SU-DHL-6 (cell line): ENCODE measurements at regions not wholly inside any gene's neighbourhood (a gene's known extent, or its start where the extent isn't known, plus 50 kb on each side); places are given as distances from the start of the nearest gene placed in this dataset.

ENCODE experiments used
- H2AFZ ChIP-seq: fragments of 200-600 bp; sonication (generic); 2 replicates; pipeline ENCODE4 v1.6.1; 2014; ENCODE audit warnings: low read depth, mild to moderate bottlenecking, moderate library complexity, mixed read lengths, antibody characterized with exemption, low read length; ENCODE audit not compliant: severe bottlenecking
- H3F3A ChIP-seq: fragments of 200-600 bp; shearing (Covaris generic); 2 replicates; pipeline ENCODE4 v1.6.0; 2016; ENCODE audit warnings: antibody characterized with exemption, mild to moderate bottlenecking; ENCODE audit not compliant: insufficient read depth
- H3K27ac ChIP-seq: fragments of 200-600 bp; sonication (generic); 2 replicates; pipeline ENCODE4 v1.5.1; 2016; ENCODE audit warnings: low read depth, mild to moderate bottlenecking, low read length, moderate library complexity, mixed read lengths
- H3K27me3 ChIP-seq: fragments of 200-600 bp; sonication (generic), shearing (Covaris generic); 2 replicates; pipeline ENCODE4 v1.6.0; 2014; ENCODE audit warnings: mild to moderate bottlenecking, low read length
- H3K36me3 ChIP-seq: fragments of 200-600 bp; sonication (generic); 2 replicates; pipeline ENCODE4 v1.6.1; 2014; ENCODE audit warnings: mild to moderate bottlenecking, low read length, mixed read lengths
- H3K4me2 ChIP-seq: fragments of 300-600, 200-600 bp; shearing (Covaris generic), sonication (generic); 2 replicates; pipeline ENCODE4 v1.6.0; 2014; ENCODE audit warnings: low read length, low read depth, mild to moderate bottlenecking; ENCODE audit not compliant: poor library complexity, severe bottlenecking
- H3K4me3 ChIP-seq: fragments of 200-600 bp; sonication (generic); 2 replicates; pipeline ENCODE4 v1.5.1; 2014; ENCODE audit warnings: antibody characterized with exemption, low read length, mild to moderate bottlenecking, mixed read lengths; ENCODE audit not compliant: insufficient read depth, poor library complexity, severe bottlenecking
- H3K79me2 ChIP-seq: fragments of 200-600 bp; sonication (generic); 2 replicates; pipeline ENCODE4 v1.6.1; 2014; ENCODE audit warnings: mild to moderate bottlenecking, low read length, moderate library complexity; ENCODE audit not compliant: insufficient read depth
- H3K9ac ChIP-seq: fragments of 200-600 bp; sonication (generic); 2 replicates; pipeline ENCODE4 v1.7.0; 2014; ENCODE audit warnings: mild to moderate bottlenecking, low read length
- H3K9me2 ChIP-seq: fragments of 200-600 bp; sonication (generic); replicated peaks from 2 replicates; pipeline ENCODE4 v1.6.1; 2014; ENCODE audit warnings: low read length; ENCODE audit not compliant: insufficient read depth
- H3K9me3 ChIP-seq: fragments of 200-600 bp; sonication (generic); 2 replicates; pipeline ENCODE4 v1.6.1; 2014; ENCODE audit warnings: low read length, mixed read lengths; ENCODE audit not compliant: insufficient read depth
- H4K20me1 ChIP-seq: fragments of 200-600 bp; sonication (generic); 2 replicates; pipeline ENCODE4 v1.6.1; 2014; ENCODE audit warnings: low read depth, mild to moderate bottlenecking, antibody characterized with exemption, low read length, moderate library complexity, mixed read lengths
- CTCF ChIP-seq: fragments of 200-600 bp; sonication (generic); IDR thresholded peaks from one replicate; pipeline ENCODE4 v1.5.1; 2017; ENCODE audit warnings: antibody characterized with exemption, mild to moderate bottlenecking, low read length, moderate library complexity; ENCODE audit not compliant: insufficient read depth, poor library complexity, severe bottlenecking
- EZH2phosphoT487 ChIP-seq: fragments of 200-600 bp; sonication (generic), shearing (Covaris generic); conservative IDR thresholded peaks from 2 replicates; pipeline ENCODE4 v1.6.1; 2018; ENCODE audit warnings: mild to moderate bottlenecking, antibody characterized with exemption, low read length, moderate library complexity, mixed read lengths

GRCh38 chr10:131845505-131846239, 55.1 kb upstream of the PPP2R2D start:
- Histone ChIP-seq H3K9me3 (no peaks in the 10 kb centered on the region), H3K4me3 (no peak overlapping the region), H3F3A (no peaks in the 10 kb centered on the region), H4K20me1 (no peaks in the 10 kb centered on the region), H3K9me2 (no peaks in the 10 kb centered on the region), H3K27ac (no peak overlapping the region), H3K4me2 (no peak overlapping the region), H3K79me2 (no peaks in the 10 kb centered on the region), H3K36me3 (no peaks in the 10 kb centered on the region), H3K27me3 (no peaks in the 10 kb centered on the region), H3K9ac (no peak overlapping the region), H2AFZ (no peak overlapping the region)
- no peak for TF ChIP-seq CTCF

- Histone ChIP-seq H3K4me3 (no peak overlapping the region), H3K36me3 (no peaks in the 10 kb centered on the region), H3K9me3 (no peaks in the 10 kb centered on the region), H3F3A (no peaks in the 10 kb centered on the region), H3K4me2 (no peak overlapping the region), H3K9me2 (no peaks in the 10 kb centered on the region), H3K79me2 (no peaks in the 10 kb centered on the region), H4K20me1 (no peaks in the 10 kb centered on the region), H3K9ac (no peak overlapping the region), H3K27me3 (no peaks in the 10 kb centered on the region), H3K27ac (no peak overlapping the region), H2AFZ (no peak overlapping the region)
- TF ChIP-seq CTCF (no peak), EZH2phosphoT487 (no peak)
Observed at GRCh38 chr10:131846240-131847101, 54.3 kb upstream of the PPP2R2D start.

DNA sequence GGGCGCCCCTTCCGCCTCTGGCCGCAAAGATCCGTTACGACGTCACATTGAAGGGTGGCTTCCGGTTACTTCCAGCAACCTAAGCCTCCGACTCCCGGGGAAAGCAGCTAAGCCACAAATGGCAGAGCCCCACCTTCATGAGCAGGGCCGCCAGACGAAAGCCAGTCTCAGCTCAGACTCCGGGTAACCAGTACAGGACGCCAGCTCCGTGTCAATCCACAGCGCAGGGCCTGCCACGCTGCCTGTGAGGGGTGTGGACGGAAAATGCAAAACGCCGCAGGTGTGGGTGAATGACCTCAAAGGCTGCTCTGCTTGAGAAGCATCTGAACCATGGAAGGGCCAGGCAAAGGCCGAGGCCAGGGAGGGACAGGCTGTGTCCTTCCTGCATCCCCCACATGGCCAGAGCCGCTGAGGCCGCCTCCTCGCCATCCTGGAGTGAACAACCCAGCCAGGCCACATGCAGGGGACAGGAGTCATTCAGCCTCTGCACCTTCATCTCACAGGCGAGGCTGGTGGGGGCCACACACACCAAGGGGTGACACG, 53.5 kb upstream of the PPP2R2D start:
- Histone ChIP-seq H3K4me3 (no peak overlapping the region), H3K27ac (no peak overlapping the region), H3F3A (no peaks in the 10 kb centered on the region), H3K9me2 (no peaks in the 10 kb centered on the region), H3K27me3 (no peaks in the 10 kb centered on the region), H3K9me3 (no peaks in the 10 kb centered on the region), H3K9ac (no peak overlapping the region), H3K79me2 (no peaks in the 10 kb centered on the region), H3K4me2 (no peak overlapping the region), H2AFZ (no peak overlapping the region), H4K20me1 (no peaks in the 10 kb centered on the region), H3K36me3 (no peaks in the 10 kb centered on the region)
- TF ChIP-seq EZH2phosphoT487 (no peak), CTCF (no peak)
